Pancreas (tissue), 10 donors: ENCODE measurements at regions not wholly inside any gene's neighbourhood (a gene's known extent, or its start where the extent isn't known, plus 50 kb on each side); places are given as distances from the start of the nearest gene placed in this dataset.

Experiments used
- ATAC-seq, 4 donors: fragments of 200-7000 bp; cut with Tn5 transposase; one replicate each; pipeline versions ENCODE4 v1.8.0 to v1.9.1; 2020; ENCODE audit warnings: mild to moderate bottlenecking in 4 of 4, moderate library complexity in 4 of 4
- DNase-seq, 6 donors: peaks; one replicate each; pipeline ENCODE4 v3.0.0-alpha.2; 2020
- FAIRE-seq: peaks from 2 replicates; lab custom pipeline; 2012; peaks lifted over from hg19 to GRCh38; lab: Jason Lieb, UNC
- H3K27ac ChIP-seq, 4 donors: fragments of 200-600 bp; sonication (generic); 1 replicate in 3 of 4; 2 replicates in 1 of 4; pipeline versions ENCODE4 v1.5.0 to v1.8.0; 2020
- H3K27me3 ChIP-seq, 4 donors: fragments of 200-600 bp; one replicate each; pipeline ENCODE4 v1.8.0; 2021
- H3K36me3 ChIP-seq, 3 donors: fragments of 200-600 bp; sonication (generic) in 1 of 3; one replicate each; pipeline versions ENCODE4 v1.5.0 to v1.8.0; 2020 to 2021
- H3K4me1 ChIP-seq, 3 donors: fragments of 200-600 bp; one replicate each; pipeline ENCODE4 v1.8.0; 2021
- H3K4me3 ChIP-seq, 4 donors: fragments of 200-600 bp; sonication (generic) in 2 of 4; one replicate each; pipeline versions ENCODE4 v1.5.0 to v1.8.0; 2020 to 2021
- H3K9me3 ChIP-seq, 4 donors: fragments of 200-600 bp; one replicate each; pipeline ENCODE4 v1.8.0; 2021
- CTCF ChIP-seq, 4 donors: fragments of 200-600 bp; sonication (generic) in 3 of 4; IDR thresholded peaks; one replicate each; pipeline versions ENCODE4 v1.5.0 to v1.8.0; 2021; ENCODE audit warnings: antibody characterized with exemption in 4 of 4
- WGBS, 2 donors: extraction: QIAGEN DNeasy Blood & Tissue Kit; methylation state at CpG; one replicate each; pipeline ENCODE4 v1.1.7; 2013; 5-methylcytosine and 5-hydroxymethylcytosine counted together
- intact Hi-C, 3 donors: fragments of 100-400 bp; cut with DNase I; formaldehyde crosslinking; loops; one replicate each; pipeline versions ENCODE4 v1.11.1 to v1.14.2; 2022
- donor health status: healthy with polysubstance abuse.
- donor health status: DM: no; HTN: no; CAD: no; lungs with moderate emphysema.
- donor health status: DM: no; HTN: no; CAD: no.
- donor health status: control.
- donor health status: control.
- donor health status: Bipolar disorder and iron deficiency.
- donor health status: DM: yes; HTN: yes; CAD: no.
- donor health status: DM: no; HTN: no; CAD: no.
- donor health status: DM: no; HTN: no; CAD: no.
- donor health status: DM: yes; HTN: yes; CAD: no.

DNA sequence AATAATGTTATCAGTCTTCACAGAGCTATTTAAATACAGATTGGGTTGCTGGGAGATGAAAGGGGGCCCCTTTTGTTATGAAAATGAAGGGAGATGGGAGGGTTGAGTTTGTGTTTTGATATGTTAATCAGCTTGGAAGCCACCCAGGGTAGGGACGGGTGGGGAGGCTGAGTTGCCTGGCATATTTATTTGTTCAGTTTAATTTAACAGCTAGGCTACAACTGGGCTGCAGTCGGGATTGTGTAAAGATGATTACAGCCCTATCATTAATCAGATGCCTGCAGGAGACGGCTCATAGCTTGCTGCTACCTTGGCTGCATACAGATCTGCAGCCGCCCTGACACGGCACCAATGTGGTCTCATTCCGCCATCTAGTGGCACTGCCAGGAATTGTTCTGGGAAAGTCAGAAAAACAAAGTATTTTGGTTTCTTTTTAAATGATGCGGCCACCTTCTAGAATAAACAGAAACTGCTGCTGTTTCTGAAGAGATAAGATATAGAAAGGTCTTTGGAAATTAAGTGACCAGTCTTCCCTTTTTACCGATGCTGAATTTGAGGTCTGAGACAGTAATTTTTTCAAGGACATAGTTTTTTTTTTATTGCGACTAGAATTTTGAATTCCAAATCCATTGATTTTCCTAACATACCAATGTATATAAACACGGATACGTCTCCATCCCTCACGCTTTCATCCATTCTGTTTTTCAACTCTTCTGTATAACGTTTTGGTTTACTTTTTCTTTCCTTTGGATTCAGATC, 458.0 kb upstream of the ASIC2 start:
- Histone ChIP-seq H3K4me1 (no peaks in the 10 kb centered on the region), H3K36me3 (no peaks in the 10 kb centered on the region), H3K9me3 (no peaks in the 10 kb centered on the region), H3K27ac (no peak overlapping the region), H3K4me3 (no peak overlapping the region), H3K27me3 (peaks cover 0 to 4% (median 0%) of the 10 kb centered on the region in 4 donors)
- no peak for FAIRE-seq
- peak; percentile 79 to 93 (median 92) for TF ChIP-seq CTCF (IDR thresholded peaks at IDR 0.05)
- peak; percentile 32 to 84 (median 62) for DNase-seq
- ATAC-seq = peak; percentile 55 to 96 (median 88)
- intact Hi-C loops = no loop called here
- WGBS, 2 donors = 1% methylated on average over 13 of the region's 13 CpGs

GRCh38 chr17:33751702-33752065, 458.6 kb upstream of the ASIC2 start:
- no peak overlapping the region for H3K4me3 ChIP-seq
- no peak for DNase-seq
- ATAC-seq = no peak
- peaks cover 0 to 4% (median 0%) of the 10 kb centered on the region in 4 donors for H3K27me3 ChIP-seq
- H3K4me1 ChIP-seq = no peaks in the 10 kb centered on the region
- H3K36me3 ChIP-seq = no peaks in the 10 kb centered on the region
- no peaks in the 10 kb centered on the region for H3K9me3 ChIP-seq
- intact Hi-C loops = no loop called here
- no peak for TF ChIP-seq CTCF (IDR thresholded peaks at IDR 0.05)
- 4 to 8% methylated on average over 5 of the region's 5 CpGs for WGBS, 2 donors
- FAIRE-seq = no peak
- no peak overlapping the region for H3K27ac ChIP-seq

- no peak for ATAC-seq
- Histone ChIP-seq H3K4me1 (no peaks in the 10 kb centered on the region), H3K27me3 (peaks cover 0 to 4% (median 0%) of the 10 kb centered on the region in 4 donors), H3K9me3 (no peaks in the 10 kb centered on the region), H3K4me3 (no peak overlapping the region), H3K27ac (no peak overlapping the region), H3K36me3 (no peaks in the 10 kb centered on the region)
- no peak for FAIRE-seq
- WGBS, 2 donors = 40 to 50% methylated on average over 7 of the region's 7 CpGs
- intact Hi-C loops = no loop called here
- DNase-seq = no peak
- no peak for TF ChIP-seq CTCF (IDR thresholded peaks at IDR 0.05)
Observed at GRCh38 chr17:33753452-33753851, 460.4 kb upstream of the ASIC2 start.

DNA sequence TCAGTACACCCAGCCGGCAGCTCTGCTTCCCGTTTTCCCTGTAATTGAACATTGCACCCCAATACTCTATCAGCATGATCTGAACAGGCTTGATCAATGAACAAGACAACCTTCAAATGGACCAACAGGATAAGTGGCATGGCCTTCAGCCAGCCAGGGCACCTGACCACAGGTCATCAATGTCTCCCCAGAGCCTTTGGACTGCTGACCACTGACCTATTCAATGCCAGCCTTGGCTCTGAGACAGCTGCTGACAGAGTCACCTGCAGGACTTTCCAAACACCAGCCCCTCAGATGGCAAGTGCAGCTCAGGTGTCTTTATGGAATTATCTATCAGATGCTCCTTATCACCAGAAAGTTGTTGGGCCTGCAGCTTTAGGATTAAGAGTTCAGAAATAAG, 462.9 kb upstream of the ASIC2 start:
- Histone ChIP-seq H3K27me3 (peaks cover 0 to 4% (median 0%) of the 10 kb centered on the region in 4 donors), H3K36me3 (no peaks in the 10 kb centered on the region), H3K27ac (no peak overlapping the region), H3K4me1 (no peaks in the 10 kb centered on the region), H3K4me3 (no peak overlapping the region), H3K9me3 (no peaks in the 10 kb centered on the region)
- FAIRE-seq (no peak), DNase-seq (no peak), ATAC-seq (no peak)
- intact Hi-C loops = no loop called here
- TF ChIP-seq CTCF (IDR thresholded peaks at IDR 0.05) = no peak
- 67 to 79% methylated on average over 2 of the region's 2 CpGs for WGBS, 2 donors

GRCh38 chr17:33765871-33766270, 472.8 kb upstream of the ASIC2 start:
- Histone ChIP-seq H3K27me3 (no peaks in the 10 kb centered on the region), H3K36me3 (no peaks in the 10 kb centered on the region), H3K9me3 (no peaks in the 10 kb centered on the region), H3K4me3 (no peak overlapping the region), H3K4me1 (no peaks in the 10 kb centered on the region), H3K27ac (no peak overlapping the region)
- DNase-seq (no peak), FAIRE-seq (no peak), ATAC-seq (no peak)
- 88 to 90% methylated on average over 1 of the region's 1 CpG for WGBS, 2 donors
- TF ChIP-seq CTCF (IDR thresholded peaks at IDR 0.05) = no peak
- intact Hi-C loops = no loop called here
